Activated T-cell treated with anti-CD3 and anti-CD28 coated beads, Interleukin-2, amount 50 U/mL, for 72 hours (primary cell): ENCODE measurements at regions not wholly inside any gene's neighbourhood (a gene's known extent, or its start where the extent isn't known, plus 50 kb on each side); places are given as distances from the start of the nearest gene placed in this dataset.

ENCODE experiments used
- ATAC-seq, 2 donors: fragments of 150-1000 bp; cut with Tn5 transposase; replicated peaks in 1 of 2; 2 replicates each; pipeline ENCODE4 v1.10.0; 2021; ENCODE audit warnings: moderate library complexity in 2 of 2, mild to moderate bottlenecking in 1 of 2
- DNase-seq, 2 donors: peaks; one replicate each; pipeline ENCODE4 v3.0.0; 2021 to 2022; ENCODE audit warnings: mixed read lengths in 1 of 2
- H3K27ac Mint-ChIP-seq: one replicate; pipeline ENCODE4 v1.8.0; 2022; ENCODE audit warnings: mild to moderate bottlenecking, moderate library complexity, mixed read lengths
- H3K27me3 Mint-ChIP-seq: one replicate; pipeline ENCODE4 v1.8.0; 2022; ENCODE audit warnings: low read depth, mixed read lengths
- H3K36me3 Mint-ChIP-seq, 2 donors: one replicate each; pipeline ENCODE4 v1.8.0; 2022; ENCODE audit warnings: mixed read lengths in 2 of 2, mild to moderate bottlenecking in 1 of 2; ENCODE audit not compliant: insufficient read depth in 2 of 2
- H3K4me1 Mint-ChIP-seq: one replicate; pipeline ENCODE4 v1.8.0; 2022; ENCODE audit warnings: low read depth, mixed read lengths
- H3K4me3 Mint-ChIP-seq, 2 donors: one replicate each; pipeline ENCODE4 v1.8.0; 2022; ENCODE audit warnings: mild to moderate bottlenecking in 2 of 2, mixed read lengths in 2 of 2, moderate library complexity in 2 of 2
- H3K9me3 Mint-ChIP-seq, 2 donors: one replicate each; pipeline ENCODE4 v1.8.0; 2022; ENCODE audit warnings: mixed read lengths in 2 of 2

GRCh38 chr14:65864984-65865383 lies 452.5 kb downstream of the FUT8 start:
- ATAC-seq, result no peak
- Mint-ChIP-seq H3K36me3 (no peaks in the 10 kb centered on the region), H3K4me1 (peaks cover 56% of the 10 kb centered on the region), H3K9me3 (no peaks in the 10 kb centered on the region), H3K27ac (peak overlapping the region; percentile 75), H3K27me3 (no peaks in the 10 kb centered on the region), H3K4me3 (peak overlapping the region in 1 of 2 donors; percentile 1)
- DNase-seq, result no peak

- Mint-ChIP-seq H3K36me3 (no peaks in the 10 kb centered on the region), H3K4me3 (no peak overlapping the region), H3K27me3 (no peaks in the 10 kb centered on the region), H3K9me3 (no peaks in the 10 kb centered on the region), H3K4me1 (peaks cover 42% of the 10 kb centered on the region), H3K27ac (no peak overlapping the region)
- ATAC-seq (no peak), DNase-seq (no peak)
Observed at GRCh38 chr14:65866448-65866847, 453.9 kb downstream of the FUT8 start.

- Mint-ChIP-seq H3K27ac (no peak overlapping the region), H3K4me1 (peaks cover 37% of the 10 kb centered on the region), H3K36me3 (no peaks in the 10 kb centered on the region), H3K27me3 (no peaks in the 10 kb centered on the region), H3K9me3 (no peaks in the 10 kb centered on the region), H3K4me3 (no peak overlapping the region)
- ATAC-seq (no peak), DNase-seq (no peak)
Observed at GRCh38 chr14:65866886-65867285, 454.4 kb downstream of the FUT8 start.

DNA sequence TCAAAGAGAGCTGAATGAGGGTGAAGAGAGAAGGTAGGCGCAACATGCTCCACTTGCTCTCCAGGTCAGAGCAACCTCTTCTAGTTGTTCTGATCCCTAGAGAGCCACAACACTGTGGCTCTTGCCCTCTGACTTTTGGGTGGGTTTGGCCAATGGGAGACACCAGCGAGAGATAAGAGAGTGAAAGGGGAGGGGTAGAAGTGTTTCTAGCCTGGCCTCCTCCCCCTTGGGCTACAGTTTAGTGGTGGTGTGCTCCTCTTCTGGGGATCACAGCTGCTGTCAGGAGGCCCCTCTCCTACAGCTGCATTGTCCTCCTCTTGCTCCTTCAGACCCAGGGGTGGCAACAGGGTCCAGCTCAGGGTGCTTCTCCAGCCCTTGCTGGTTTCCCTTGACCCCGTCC lies 454.8 kb downstream of the FUT8 start:
- no peak overlapping the region for H3K4me3 Mint-ChIP-seq
- DNase-seq (no peak), ATAC-seq (no peak)
- H3K36me3 Mint-ChIP-seq, result no peaks in the 10 kb centered on the region
- peaks cover 33% of the 10 kb centered on the region for H3K4me1 Mint-ChIP-seq
- H3K9me3 Mint-ChIP-seq, result no peaks in the 10 kb centered on the region
- no peaks in the 10 kb centered on the region for H3K27me3 Mint-ChIP-seq
- no peak overlapping the region for H3K27ac Mint-ChIP-seq

GRCh38 chr14:65872536-65872935 lies 460.0 kb downstream of the FUT8 start:
- no peak for ATAC-seq
- H3K36me3 Mint-ChIP-seq, result no peaks in the 10 kb centered on the region
- H3K4me3 Mint-ChIP-seq, result no peak overlapping the region
- H3K9me3 Mint-ChIP-seq, result no peaks in the 10 kb centered on the region
- no peak overlapping the region for H3K27ac Mint-ChIP-seq
- no peak for DNase-seq
- no peaks in the 10 kb centered on the region for H3K27me3 Mint-ChIP-seq
- H3K4me1 Mint-ChIP-seq, result no peaks in the 10 kb centered on the region

DNA sequence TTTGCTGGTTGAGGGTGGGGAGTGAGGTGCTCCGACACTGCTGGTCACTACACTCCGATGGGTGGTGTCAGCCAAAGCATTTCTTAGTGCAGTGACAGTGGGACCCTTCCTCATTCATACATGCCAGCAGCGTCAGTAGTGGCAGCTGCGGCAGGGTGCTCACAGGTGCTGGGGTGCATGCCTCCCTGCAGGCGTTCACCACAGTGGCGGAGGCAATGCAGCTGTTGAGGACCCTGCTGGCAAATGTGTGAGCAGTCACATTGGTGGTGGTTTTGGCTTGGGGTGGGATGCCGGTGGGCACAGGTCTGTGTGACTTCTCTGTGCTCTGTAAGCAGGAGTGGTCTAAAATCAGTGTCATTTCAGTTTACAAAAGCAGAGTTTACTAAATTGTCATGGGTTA lies 464.6 kb downstream of the FUT8 start:
- no peak for ATAC-seq
- no peaks in the 10 kb centered on the region for H3K9me3 Mint-ChIP-seq
- H3K36me3 Mint-ChIP-seq, result peaks cover 0 to under 1% of the 10 kb centered on the region in 2 donors
- H3K4me1 Mint-ChIP-seq, result peaks cover 14% of the 10 kb centered on the region
- no peak for DNase-seq
- H3K4me3 Mint-ChIP-seq, result no peak overlapping the region
- H3K27me3 Mint-ChIP-seq, result no peaks in the 10 kb centered on the region
- H3K27ac Mint-ChIP-seq, result no peak overlapping the region

DNA sequence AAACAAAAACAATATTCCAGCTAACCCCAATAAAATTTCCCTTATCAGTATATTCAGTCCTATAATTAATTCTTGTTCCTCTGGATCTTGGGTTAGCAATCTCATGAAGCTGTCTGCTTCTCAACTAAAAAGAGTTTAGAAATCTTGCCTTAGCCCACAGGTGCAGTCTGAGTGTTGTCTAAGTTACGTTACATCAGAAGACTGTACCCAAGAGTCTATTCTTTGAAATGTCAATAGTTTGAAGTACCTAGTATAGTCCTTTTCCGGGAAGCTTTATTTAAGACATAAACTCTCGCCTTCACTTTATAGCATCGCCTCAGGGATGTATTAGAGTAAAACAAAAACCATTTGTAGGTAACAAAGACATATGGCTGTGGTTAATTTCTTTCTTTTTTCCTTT lies 465.1 kb downstream of the FUT8 start:
- ATAC-seq (peak; percentile 30 to 39), DNase-seq (no peak)
- Mint-ChIP-seq H3K27ac (peak overlapping the region; percentile 62), H3K9me3 (no peaks in the 10 kb centered on the region), H3K4me1 (peaks cover 14% of the 10 kb centered on the region), H3K4me3 (peak overlapping the region in 1 of 2 donors; percentile 27), H3K27me3 (no peaks in the 10 kb centered on the region), H3K36me3 (peaks cover 0 to 4% of the 10 kb centered on the region in 2 donors)

DNA sequence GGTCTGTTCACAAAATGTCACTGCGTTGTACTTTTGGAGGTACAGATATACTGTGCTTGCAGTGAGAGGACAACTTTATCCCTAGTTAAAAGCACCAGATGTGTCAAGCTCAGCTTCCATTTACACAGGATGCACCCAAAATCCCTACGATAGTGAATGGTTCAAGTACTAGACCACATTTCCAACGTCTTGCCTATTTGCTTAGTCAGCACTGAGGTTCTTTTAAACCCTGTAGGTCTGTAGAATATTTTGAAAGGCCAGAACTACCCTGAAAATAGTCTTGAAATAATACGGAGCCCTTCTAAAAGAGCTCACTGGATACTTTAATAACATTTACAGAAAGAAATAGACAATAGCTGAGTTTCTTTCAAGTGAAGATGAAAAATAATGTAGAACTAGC lies 466.1 kb downstream of the FUT8 start:
- Mint-ChIP-seq H3K4me1 (peaks cover 14% of the 10 kb centered on the region), H3K4me3 (no peak overlapping the region), H3K27me3 (no peaks in the 10 kb centered on the region), H3K36me3 (peaks cover 2 to 4% of the 10 kb centered on the region in 2 donors), H3K9me3 (peaks cover 0 to 3% of the 10 kb centered on the region in 2 donors), H3K27ac (no peak overlapping the region)
- no peak for DNase-seq
- no peak for ATAC-seq

DNA sequence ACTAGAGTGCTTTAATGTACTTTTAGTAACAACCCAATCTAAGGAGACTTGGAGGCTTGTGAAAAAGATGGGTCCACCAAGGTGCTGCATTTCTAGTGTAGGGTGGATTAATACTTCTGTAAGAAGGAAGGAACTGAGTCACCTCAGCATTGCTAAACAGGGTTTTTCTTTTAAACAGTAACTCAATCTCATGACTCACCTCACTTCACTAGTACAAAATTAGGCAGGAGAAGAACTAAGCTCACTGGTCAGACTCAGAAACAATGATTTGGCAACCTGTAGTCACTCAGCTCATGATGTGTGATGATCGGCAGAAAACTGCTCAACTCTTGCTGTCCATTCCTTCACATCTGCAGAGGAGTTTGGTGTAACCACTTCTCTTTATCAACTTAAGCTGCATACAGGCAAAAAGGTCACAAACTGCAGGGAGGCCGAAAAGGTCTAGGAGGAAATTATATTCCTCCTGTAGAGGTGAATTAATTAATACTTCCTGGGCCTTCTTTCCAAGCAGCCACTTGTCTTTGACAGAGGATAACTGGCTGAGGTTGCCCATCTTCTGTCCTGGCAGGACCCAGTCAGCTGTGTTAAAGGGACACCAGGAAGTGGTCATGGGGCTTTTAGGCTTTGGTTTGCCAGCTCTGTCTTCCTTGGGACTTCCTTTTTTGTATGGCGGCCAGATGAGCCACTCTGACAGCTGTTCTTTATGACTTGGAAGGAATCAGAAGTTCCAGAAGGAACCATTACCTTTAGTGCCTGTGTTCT lies 466.9 kb downstream of the FUT8 start:
- peak overlapping the region in 1 of 2 donors; percentile 15 for H3K4me3 Mint-ChIP-seq
- peak; percentile 96 to 97 for ATAC-seq
- H3K27me3 Mint-ChIP-seq, result no peaks in the 10 kb centered on the region
- DNase-seq, result peak; percentile 4 to 10
- H3K36me3 Mint-ChIP-seq, result peaks cover 4 to 7% of the 10 kb centered on the region in 2 donors
- H3K9me3 Mint-ChIP-seq, result peaks cover 4 to 7% of the 10 kb centered on the region in 2 donors
- H3K27ac Mint-ChIP-seq, result no peak overlapping the region
- peaks cover 14% of the 10 kb centered on the region for H3K4me1 Mint-ChIP-seq

GRCh38 chr14:65880507-65880906 lies 468.0 kb downstream of the FUT8 start:
- H3K4me1 Mint-ChIP-seq, result peaks cover 14% of the 10 kb centered on the region
- H3K27me3 Mint-ChIP-seq, result no peaks in the 10 kb centered on the region
- no peak overlapping the region for H3K27ac Mint-ChIP-seq
- DNase-seq, result no peak
- H3K9me3 Mint-ChIP-seq, result peaks cover 4 to 7% of the 10 kb centered on the region in 2 donors
- no peak for ATAC-seq
- H3K4me3 Mint-ChIP-seq, result no peak overlapping the region
- peaks cover 4 to 7% of the 10 kb centered on the region in 2 donors for H3K36me3 Mint-ChIP-seq

GRCh38 chr14:65881642-65882041 lies 469.1 kb downstream of the FUT8 start:
- H3K4me1 Mint-ChIP-seq, result peaks cover 14% of the 10 kb centered on the region
- peaks cover 4 to 7% of the 10 kb centered on the region in 2 donors for H3K9me3 Mint-ChIP-seq
- ATAC-seq, result no peak
- H3K4me3 Mint-ChIP-seq, result no peak overlapping the region
- peaks cover 4 to 7% of the 10 kb centered on the region in 2 donors for H3K36me3 Mint-ChIP-seq
- peak overlapping the region; percentile 32 for H3K27ac Mint-ChIP-seq
- no peaks in the 10 kb centered on the region for H3K27me3 Mint-ChIP-seq
- DNase-seq, result no peak

DNA sequence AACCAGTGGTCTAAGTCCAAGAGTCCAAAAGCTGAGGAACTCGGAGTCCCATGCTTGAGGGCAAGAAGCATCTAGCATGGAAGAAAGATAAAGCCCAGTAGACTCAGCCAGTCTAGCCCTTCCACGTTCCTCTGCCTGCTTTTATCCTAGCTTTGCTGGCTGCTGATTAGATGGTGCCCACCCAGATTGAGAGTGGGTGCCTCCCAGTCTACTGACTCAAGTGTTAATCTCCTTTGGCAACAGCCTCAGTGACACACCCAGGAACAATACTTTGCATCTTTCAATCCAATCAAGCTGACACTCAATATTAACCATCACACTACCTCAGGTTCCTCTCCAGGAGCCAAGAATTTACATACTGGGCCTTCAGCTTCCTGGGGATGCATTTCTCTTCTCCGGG lies 476.1 kb downstream of the FUT8 start:
- ATAC-seq (no peak), DNase-seq (no peak)
- Mint-ChIP-seq H3K27ac (no peak overlapping the region), H3K36me3 (peaks cover 6 to 9% of the 10 kb centered on the region in 2 donors), H3K9me3 (peaks cover 9% of the 10 kb centered on the region in 2 donors), H3K4me3 (no peak overlapping the region), H3K4me1 (no peaks in the 10 kb centered on the region), H3K27me3 (no peaks in the 10 kb centered on the region)

- Mint-ChIP-seq H3K27ac (no peak overlapping the region), H3K4me3 (no peak overlapping the region), H3K9me3 (peaks cover 8 to 16% of the 10 kb centered on the region in 2 donors), H3K27me3 (no peaks in the 10 kb centered on the region), H3K36me3 (peaks cover 9 to 13% of the 10 kb centered on the region in 2 donors), H3K4me1 (no peaks in the 10 kb centered on the region)
- ATAC-seq, result no peak
- no peak for DNase-seq
Observed at GRCh38 chr14:65892315-65892714, 479.8 kb downstream of the FUT8 start.

- Mint-ChIP-seq H3K27ac (no peak overlapping the region), H3K4me3 (no peak overlapping the region), H3K9me3 (peaks cover 6 to 12% of the 10 kb centered on the region in 2 donors), H3K36me3 (peaks cover 4 to 8% of the 10 kb centered on the region in 2 donors), H3K27me3 (no peaks in the 10 kb centered on the region), H3K4me1 (peaks cover 6% of the 10 kb centered on the region)
- ATAC-seq (no peak), DNase-seq (no peak)
Observed at GRCh38 chr14:65900164-65900563, 487.6 kb downstream of the FUT8 start.
